Testis (tissue), 2 donors: ENCODE measurements at regions not wholly inside any gene's neighbourhood (a gene's known extent, or its start where the extent isn't known, plus 50 kb on each side); places are given as distances from the start of the nearest gene placed in this dataset.

Source experiments
- DNase-seq: peaks from one replicate; pipeline ENCODE4 v3.0.0-alpha.2; 2019
- H3K27ac ChIP-seq, 2 donors: fragments of 200-600 bp; sonication (generic); one replicate each; pipeline ENCODE4 v1.5.1; 2019
- H3K27me3 ChIP-seq: fragments of 200-600 bp; sonication (generic); one replicate; pipeline ENCODE4 v1.5.1; 2019
- H3K36me3 ChIP-seq: fragments of 200-600 bp; sonication (generic); one replicate; pipeline ENCODE4 v1.5.1; 2017; ENCODE audit warnings: low read depth; ENCODE audit errors: missing control alignments
- H3K4me1 ChIP-seq: fragments of 200-600 bp; sonication (generic); one replicate; pipeline ENCODE4 v1.5.1; 2019
- H3K4me3 ChIP-seq, 2 donors: fragments of 200-600 bp; sonication (generic); one replicate each; pipeline ENCODE4 v1.5.1; 2017 to 2019
- H3K9me3 ChIP-seq: fragments of 200-600 bp; sonication (generic); one replicate; pipeline ENCODE4 v1.5.1; 2017
- CTCF ChIP-seq, 3 experiments: fragments of 450-650 bp in 2 of 3; fragments of 200-600 bp in 1 of 3; sonication (generic) in 1 of 3; IDR thresholded peaks; one replicate each; pipeline ENCODE4 v1.5.1; 2016 to 2019; ENCODE audit warnings: antibody characterized with exemption in 3 of 3, mild to moderate bottlenecking in 2 of 3, moderate library complexity in 1 of 3
- POLR2A ChIP-seq: fragments of 450-650 bp; IDR thresholded peaks from one replicate; pipeline ENCODE4 v1.6.1; 2017; ENCODE audit warnings: antibody characterized with exemption, mild to moderate bottlenecking, moderate library complexity
- WGBS, 2 donors: methylation state at CpG; one replicate each; pipeline ENCODE4 v1.1.5; 2018; 5-methylcytosine and 5-hydroxymethylcytosine counted together
- intact Hi-C: fragments of 100-400 bp; cut with DNase I; formaldehyde crosslinking; loops from one replicate; pipeline ENCODE4 v1.15.1; 2023; ENCODE audit warnings: low total_unique reads

- DNase-seq = no peak
- intact Hi-C loops = no loop called here
- H3K27ac ChIP-seq = no peak overlapping the region
Observed at GRCh38 chr15:95174301-95175259, 943.2 kb downstream of the MCTP2 start.

GRCh38 chr15:95175914-95176658 lies 944.7 kb downstream of the MCTP2 start:
- H3K27me3 ChIP-seq = no peaks in the 10 kb centered on the region
- TF ChIP-seq CTCF (IDR thresholded peaks at IDR 0.05) (no peak), POLR2A (no peak)
- no peak overlapping the region for H3K4me3 ChIP-seq
- no peaks in the 10 kb centered on the region for H3K4me1 ChIP-seq
- intact Hi-C loops = no loop called here
- H3K27ac ChIP-seq = no peak overlapping the region
- no peaks in the 10 kb centered on the region for H3K36me3 ChIP-seq
- 81 to 84% methylated on average over 3 of the region's 3 CpGs for WGBS, 2 donors
- H3K9me3 ChIP-seq = no peaks in the 10 kb centered on the region
- no peak for DNase-seq

More at GRCh38 chr15:95174301-95175259, 943.2 kb downstream of the MCTP2 start:
- no peaks in the 10 kb centered on the region for H3K27me3 ChIP-seq
- peaks cover under 1% of the 10 kb centered on the region for H3K4me1 ChIP-seq
- WGBS, 2 donors = 70 to 76% methylated on average over 9 of the region's 9 CpGs
- H3K36me3 ChIP-seq = no peaks in the 10 kb centered on the region
- no peak overlapping the region for H3K4me3 ChIP-seq
- TF ChIP-seq POLR2A (no peak), CTCF (IDR thresholded peaks at IDR 0.05) (no peak)
- H3K9me3 ChIP-seq = no peaks in the 10 kb centered on the region

- DNase-seq = no peak
- Histone ChIP-seq H3K9me3 (no peaks in the 10 kb centered on the region), H3K27me3 (no peaks in the 10 kb centered on the region), H3K4me3 (no peak overlapping the region), H3K4me1 (no peaks in the 10 kb centered on the region), H3K27ac (no peak overlapping the region), H3K36me3 (no peaks in the 10 kb centered on the region)
- intact Hi-C loops = no loop called here
- 79 to 83% methylated on average over 6 of the region's 6 CpGs for WGBS, 2 donors
- TF ChIP-seq CTCF (IDR thresholded peaks at IDR 0.05) (no peak), POLR2A (no peak)
Observed at GRCh38 chr15:95176794-95177577, 945.6 kb downstream of the MCTP2 start.

- Histone ChIP-seq H3K4me3 (no peak overlapping the region), H3K4me1 (no peaks in the 10 kb centered on the region), H3K36me3 (no peaks in the 10 kb centered on the region), H3K9me3 (no peaks in the 10 kb centered on the region), H3K27ac (no peak overlapping the region), H3K27me3 (no peaks in the 10 kb centered on the region)
- TF ChIP-seq CTCF (IDR thresholded peaks at IDR 0.05) (no peak), POLR2A (no peak)
- DNase-seq = no peak
- intact Hi-C loops = no loop called here
Observed at GRCh38 chr15:95180530-95180929, 949.2 kb downstream of the MCTP2 start.
